NCI-H2081 (cell line): ENCODE measurements at regions not wholly inside any gene's neighbourhood (a gene's known extent, or its start where the extent isn't known, plus 50 kb on each side); places are given as distances from the start of the nearest gene placed in this dataset.
"Not testable (repeated sequence)": the region's sequence is repeated elsewhere in the genome, so short reads cannot be mapped to it uniquely, and the experiment has no call there.

ENCODE experiments used
- DNase-seq, 2 experiments: peaks; one replicate each; lab custom pipeline; 2025; lab: John Stamatoyannopoulos, UW

GRCh38 chr13:79913141-79913827 is 427.6 kb downstream of the SPRY2 start:
- no peak for DNase-seq

GRCh38 chr13:79912403-79912802 is 428.5 kb downstream of the SPRY2 start:
- no peak for DNase-seq

GRCh38 chr13:79910875-79911540 is 429.9 kb downstream of the SPRY2 start:
- DNase-seq, result no peak

- no peak for DNase-seq
These were observed 428.7 kb downstream of the NDFIP2 start for GRCh38 chr13:79909644-79910043.

- DNase-seq, result no peak
These were observed 427.4 kb downstream of the NDFIP2 start for GRCh38 chr13:79908381-79908780.

GRCh38 chr13:79907527-79907926 is 426.6 kb downstream of the NDFIP2 start:
- no peak for DNase-seq

GRCh38 chr13:79906345-79906744 is 425.4 kb downstream of the NDFIP2 start:
- DNase-seq, result no peak

GRCh38 chr13:79905018-79905417 is 424.1 kb downstream of the NDFIP2 start:
- DNase-seq, result no peak

GRCh38 chr13:79904581-79904980 is 423.6 kb downstream of the NDFIP2 start:
- no peak for DNase-seq

GRCh38 chr13:79901336-79901735 is 420.4 kb downstream of the NDFIP2 start:
- no peak for DNase-seq

- no peak for DNase-seq
These were observed 419.4 kb downstream of the NDFIP2 start for GRCh38 chr13:79900356-79900755.

GRCh38 chr13:79898996-79899395 is 418.0 kb downstream of the NDFIP2 start:
- no peak for DNase-seq

- no peak for DNase-seq
These were observed 417.4 kb downstream of the NDFIP2 start for GRCh38 chr13:79898202-79898826.

- no peak for DNase-seq
These were observed 415.9 kb downstream of the NDFIP2 start for GRCh38 chr13:79896851-79897250.

- no peak for DNase-seq
These were observed 414.5 kb downstream of the NDFIP2 start for GRCh38 chr13:79895416-79895815.

GRCh38 chr13:79887278-79887677 is 406.3 kb downstream of the NDFIP2 start:
- DNase-seq, result not testable (repeated sequence)

- DNase-seq, result no peak
These were observed 405.6 kb downstream of the NDFIP2 start for GRCh38 chr13:79886601-79887000.

GRCh38 chr13:79884890-79885289 is 403.9 kb downstream of the NDFIP2 start:
- DNase-seq, result no peak

- no peak for DNase-seq
These were observed 402.3 kb downstream of the NDFIP2 start for GRCh38 chr13:79883216-79883615.

GRCh38 chr13:79880818-79881217 is 399.9 kb downstream of the NDFIP2 start:
- no peak for DNase-seq

GRCh38 chr13:79874396-79875360 is 393.7 kb downstream of the NDFIP2 start:
- DNase-seq, result no peak

- DNase-seq, result no peak
These were observed 390.6 kb downstream of the NDFIP2 start for GRCh38 chr13:79871594-79871993.
